Endothelial cell of umbilical vein (primary cell): ENCODE measurements at regions not wholly inside any gene's neighbourhood (a gene's known extent, or its start where the extent isn't known, plus 50 kb on each side); places are given as distances from the start of the nearest gene placed in this dataset.

Experiments
- BruUV-seq: library from RNA; stranded (reverse); fragments of 400-500 nt; replicated peaks from 2 replicates; lab custom pipeline; 2021; lab: Mats Ljungman, UMichigan
- CTCF ChIA-PET: fragments of 300-600, 350-600 bp; sonication (Branson Sonifier 250); formaldehyde crosslinking; loops from one replicate; lab custom pipeline; 2021; ENCODE audit warnings: antibody characterized with exemption, inconsistent platforms; lab: Charles Lee
- POLR2A ChIA-PET: fragments of 300-600, 350-600 bp; sonication (Branson Sonifier 250); formaldehyde crosslinking; loops from one replicate; lab custom pipeline; 2021; ENCODE audit warnings: antibody characterized with exemption, inconsistent platforms; lab: Charles Lee
- DNase-seq: peaks from one replicate; pipeline ENCODE4 v3.0.0-alpha.2; 2011; ENCODE audit warnings: low read depth, low spot score
- FAIRE-seq: peaks from 2 replicates; lab custom pipeline; 2011; peaks lifted over from hg19 to GRCh38; lab: Jason Lieb, UNC
- H2AFZ ChIP-seq: 2 replicates; pipeline ENCODE4 v1.6.0; 2012; ENCODE audit warnings: low read depth, low read length, control low read depth, inconsistent platforms
- H3K27ac ChIP-seq: 2 replicates; pipeline ENCODE4 v1.5.1; 2011; ENCODE audit warnings: low read depth, mild to moderate bottlenecking, control low read depth, low read length, moderate library complexity; ENCODE audit not compliant: insufficient read depth
- H3K27me3 ChIP-seq, 2 experiments: 2 replicates each; pipeline versions ENCODE4 v1.6.0 to v1.6.1; 2011; ENCODE audit warnings: low read length in 2 of 2, mixed read lengths in 1 of 2; ENCODE audit not compliant: control insufficient read depth in 2 of 2, insufficient read depth in 2 of 2
- H3K36me3 ChIP-seq, 2 experiments: 2 replicates in 1 of 2; 3 replicates in 1 of 2; pipeline ENCODE4 v1.5.1; 2011; ENCODE audit warnings: low read length in 2 of 2, mild to moderate bottlenecking in 1 of 2, moderate library complexity in 1 of 2; ENCODE audit not compliant: control insufficient read depth in 2 of 2, insufficient read depth in 2 of 2; ENCODE audit errors: extremely low read depth in 1 of 2
- H3K4me1 ChIP-seq: 3 replicates; pipeline ENCODE4 v1.5.1; 2011; ENCODE audit warnings: mild to moderate bottlenecking, low read length; ENCODE audit not compliant: control insufficient read depth, insufficient read depth; ENCODE audit errors: extremely low read depth
- H3K4me2 ChIP-seq: 2 replicates; pipeline ENCODE4 v1.6.1; 2011; ENCODE audit warnings: low read length, control low read depth, mixed read lengths; ENCODE audit not compliant: insufficient read depth
- H3K4me3 ChIP-seq, 3 experiments: fragments of 200-600 bp in 1 of 3; sonication (generic), shearing (Covaris generic) in 1 of 3; replicated peaks in 1 of 3; 2 replicates each; pipeline ENCODE4 v1.5.1; 2011 to 2016; ENCODE audit warnings: control low read depth in 3 of 3, low read length in 3 of 3, mild to moderate bottlenecking in 2 of 3, inconsistent platforms in 1 of 3, low read depth in 1 of 3, moderate library complexity in 1 of 3; ENCODE audit not compliant: insufficient read depth in 1 of 3
- H3K79me2 ChIP-seq: 2 replicates; pipeline ENCODE4 v1.6.0; 2012; ENCODE audit warnings: low read length, inconsistent platforms; ENCODE audit not compliant: control insufficient read depth, insufficient read depth
- H3K9ac ChIP-seq: replicated peaks from 2 replicates; pipeline ENCODE3; 2011; ENCODE audit warnings: low read length, control low read depth; ENCODE audit not compliant: insufficient read depth; ENCODE audit errors: extremely low read depth
- H3K9me1 ChIP-seq: replicated peaks from 3 replicates; pipeline ENCODE4 v1.6.0; 2011; ENCODE audit warnings: mild to moderate bottlenecking, low read length; ENCODE audit not compliant: control insufficient read depth, insufficient read depth; ENCODE audit errors: extremely low read depth
- H3K9me3 ChIP-seq: replicated peaks from 2 replicates; pipeline ENCODE4 v1.5.1; 2012; ENCODE audit warnings: low read length, inconsistent platforms; ENCODE audit not compliant: control insufficient read depth, insufficient read depth
- H4K20me1 ChIP-seq: replicated peaks from 2 replicates; pipeline ENCODE3; 2011; ENCODE audit warnings: mild to moderate bottlenecking, low read length; ENCODE audit not compliant: control insufficient read depth, insufficient read depth; ENCODE audit errors: extremely low read depth
- EZH2 ChIP-seq: IDR thresholded peaks from 2 replicates; pipeline ENCODE4 v1.6.1; 2012; ENCODE audit warnings: borderline replicate concordance, low read depth, mild to moderate bottlenecking, moderate library complexity, low read length, inconsistent platforms; ENCODE audit not compliant: severe bottlenecking
- FOS ChIP-seq: IDR thresholded peaks from 2 replicates; pipeline ENCODE4 v1.6.1; 2011; ENCODE audit warnings: mild to moderate bottlenecking, low read length, moderate library complexity, borderline replicate concordance; ENCODE audit not compliant: insufficient read depth
- GATA2 ChIP-seq: IDR thresholded peaks from 2 replicates; pipeline ENCODE4 v1.7.0; 2011; ENCODE audit warnings: low read depth, mild to moderate bottlenecking, moderate library complexity, mixed read lengths, low read length; ENCODE audit not compliant: insufficient read length, insufficient read depth
- JUN ChIP-seq: IDR thresholded peaks from 2 replicates; pipeline ENCODE4 v1.6.1; 2011; ENCODE audit warnings: borderline replicate concordance, low read depth; ENCODE audit not compliant: insufficient read length, insufficient read depth
- MYC ChIP-seq: IDR thresholded peaks from one replicate; pipeline ENCODE4 v1.6.1; 2011; ENCODE audit warnings: mild to moderate bottlenecking, low read depth, low read length
- POLR2A ChIP-seq: IDR thresholded peaks from 2 replicates; pipeline ENCODE4 v1.6.1; 2012; ENCODE audit warnings: low read depth, mild to moderate bottlenecking, control low read depth, low read length
- POLR2AphosphoS5 ChIP-seq: IDR thresholded peaks from 2 replicates; pipeline ENCODE4 v1.6.1; 2012; ENCODE audit warnings: low read depth, mild to moderate bottlenecking, control low read depth, low read length, moderate library complexity; ENCODE audit not compliant: insufficient read depth
- dilution Hi-C: fragments of 300-500 bp; cut with MboI; formaldehyde crosslinking; loops from one replicate; pipeline ENCODE4 v1.15.0; 2019; ENCODE audit warnings: low sequenced_read_pairs; ENCODE audit not compliant: extremely low pct_ligation_motif_present
- intact Hi-C: fragments of 100-400 bp; cut with micrococcal nuclease; formaldehyde crosslinking; loops from one replicate; pipeline ENCODE4 v1.10.0; 2022
- TF ChIP-seq, protein P1 (sequence below): IDR thresholded peaks from 2 replicates; pipeline ENCODE4 v1.6.1; 2011; ENCODE audit not compliant: insufficient read depth, insufficient read length
- TF ChIP-seq, protein P2 (sequence below), 2 donors: IDR thresholded peaks; 1 replicate in 1 of 2; 2 replicates in 1 of 2; pipeline ENCODE4 v1.5.1; 2011; ENCODE audit warnings: low read length in 2 of 2, mild to moderate bottlenecking in 2 of 2, moderate library complexity in 2 of 2, control low read depth in 1 of 2, inconsistent platforms in 1 of 2, low read depth in 1 of 2; ENCODE audit not compliant: insufficient read depth in 1 of 2; ENCODE audit errors: extremely low read depth in 1 of 2

DNA sequence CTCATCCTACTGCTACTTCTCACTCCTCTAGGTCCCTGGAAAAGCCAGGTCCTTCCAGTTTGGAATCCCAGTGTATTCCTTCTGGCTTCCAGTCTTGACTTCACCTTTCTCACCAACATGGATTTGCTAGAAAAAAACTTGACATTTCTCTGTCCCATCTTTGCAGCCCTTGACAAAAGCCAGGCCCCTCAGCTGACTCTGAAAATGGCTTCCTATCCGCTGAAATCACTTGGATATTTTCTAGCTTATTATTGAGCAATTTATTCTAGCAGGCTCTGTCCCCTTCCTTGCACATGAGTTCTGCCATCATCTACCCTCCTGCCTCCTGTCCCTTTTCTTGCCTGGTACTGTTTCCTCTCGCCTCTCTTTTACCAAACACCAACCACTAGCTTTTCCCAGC lies 427.2 kb downstream of the BUD13 start:
- no peaks in the 10 kb centered on the region for H3K79me2 ChIP-seq
- no peak for DNase-seq
- ChIA-PET POLR2A (no interaction called here), CTCF (no interaction called here)
- peaks cover 0 to 3% of the 10 kb centered on the region in 2 experiments for H3K27me3 ChIP-seq
- no peak overlapping the region for H2AFZ ChIP-seq
- no peaks in the 10 kb centered on the region for H4K20me1 ChIP-seq
- no peak overlapping the region for H3K9ac ChIP-seq
- no peak for TF ChIP-seq MYC
- no peak for TF ChIP-seq GATA2
- no peak for TF ChIP-seq POLR2A
- H3K9me1 ChIP-seq = no peaks in the 10 kb centered on the region
- no peaks in the 10 kb centered on the region for H3K36me3 ChIP-seq
- H3K9me3 ChIP-seq = no peaks in the 10 kb centered on the region
- H3K4me3 ChIP-seq = no peak overlapping the region
- no TSS peak for BruUV-seq
- FAIRE-seq = no peak
- H3K4me1 ChIP-seq = peaks cover 5% of the 10 kb centered on the region
- H3K4me2 ChIP-seq = no peak overlapping the region
- intact Hi-C loops = no loop called here
- dilution Hi-C loops = no loop called here
- no peak overlapping the region for H3K27ac ChIP-seq

DNA sequence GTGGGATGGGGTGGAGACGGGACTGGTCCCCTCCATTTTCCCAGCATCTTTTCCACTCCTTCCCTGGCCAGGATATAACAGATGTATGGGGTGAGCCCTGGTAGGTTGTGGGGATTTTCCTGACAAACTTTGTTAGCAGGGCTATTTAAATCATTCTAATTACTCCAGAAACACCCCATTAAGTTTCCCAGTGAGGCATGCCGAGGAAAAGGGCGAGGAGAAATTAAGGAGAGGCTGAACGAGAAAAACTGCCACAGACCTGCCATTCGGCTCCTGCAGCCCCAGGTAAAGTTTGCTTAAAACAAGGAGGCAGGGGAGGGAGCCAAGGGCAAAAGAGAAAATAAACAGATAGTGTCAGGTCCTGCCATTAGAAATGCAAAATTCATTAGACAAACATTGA lies 428.2 kb downstream of the BUD13 start:
- no peak for TF ChIP-seq POLR2A
- TF ChIP-seq, protein P1, sequence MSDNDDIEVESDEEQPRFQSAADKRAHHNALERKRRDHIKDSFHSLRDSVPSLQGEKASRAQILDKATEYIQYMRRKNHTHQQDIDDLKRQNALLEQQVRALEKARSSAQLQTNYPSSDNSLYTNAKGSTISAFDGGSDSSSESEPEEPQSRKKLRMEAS = no peak
- no peak for TF ChIP-seq JUN
- no peak for TF ChIP-seq EZH2
- no peak for TF ChIP-seq GATA2
- TF ChIP-seq MYC = no peak
- TF ChIP-seq, protein P2, sequence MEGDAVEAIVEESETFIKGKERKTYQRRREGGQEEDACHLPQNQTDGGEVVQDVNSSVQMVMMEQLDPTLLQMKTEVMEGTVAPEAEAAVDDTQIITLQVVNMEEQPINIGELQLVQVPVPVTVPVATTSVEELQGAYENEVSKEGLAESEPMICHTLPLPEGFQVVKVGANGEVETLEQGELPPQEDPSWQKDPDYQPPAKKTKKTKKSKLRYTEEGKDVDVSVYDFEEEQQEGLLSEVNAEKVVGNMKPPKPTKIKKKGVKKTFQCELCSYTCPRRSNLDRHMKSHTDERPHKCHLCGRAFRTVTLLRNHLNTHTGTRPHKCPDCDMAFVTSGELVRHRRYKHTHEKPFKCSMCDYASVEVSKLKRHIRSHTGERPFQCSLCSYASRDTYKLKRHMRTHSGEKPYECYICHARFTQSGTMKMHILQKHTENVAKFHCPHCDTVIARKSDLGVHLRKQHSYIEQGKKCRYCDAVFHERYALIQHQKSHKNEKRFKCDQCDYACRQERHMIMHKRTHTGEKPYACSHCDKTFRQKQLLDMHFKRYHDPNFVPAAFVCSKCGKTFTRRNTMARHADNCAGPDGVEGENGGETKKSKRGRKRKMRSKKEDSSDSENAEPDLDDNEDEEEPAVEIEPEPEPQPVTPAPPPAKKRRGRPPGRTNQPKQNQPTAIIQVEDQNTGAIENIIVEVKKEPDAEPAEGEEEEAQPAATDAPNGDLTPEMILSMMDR (IDR thresholded peaks at IDR 0.05; ENCODE audit: extremely low read depth in 1 of 2, insufficient read depth in 1 of 2, low read depth in 1 of 2, low read length in 2 of 2) = no peak
- no peak for TF ChIP-seq POLR2AphosphoS5
- TF ChIP-seq FOS = no peak
- FAIRE-seq (no peak), DNase-seq (no peak)
- no peaks in the 10 kb centered on the region for H3K79me2 ChIP-seq
- intact Hi-C loops (no loop called here), dilution Hi-C loops (no loop called here)
- no peaks in the 10 kb centered on the region for H4K20me1 ChIP-seq
- H3K4me3 ChIP-seq = no peak overlapping the region
- H3K36me3 ChIP-seq = no peaks in the 10 kb centered on the region
- no peak overlapping the region for H3K27ac ChIP-seq
- H3K9ac ChIP-seq = no peak overlapping the region
- no TSS peak for BruUV-seq
- POLR2A ChIA-PET = no interaction called here
- peaks cover 5% of the 10 kb centered on the region for H3K4me1 ChIP-seq
- no peaks in the 10 kb centered on the region for H3K9me3 ChIP-seq
- CTCF ChIA-PET = no interaction called here
- H2AFZ ChIP-seq = no peak overlapping the region
- no peaks in the 10 kb centered on the region for H3K9me1 ChIP-seq
- peaks cover 0 to 3% of the 10 kb centered on the region in 2 experiments for H3K27me3 ChIP-seq
- no peak overlapping the region for H3K4me2 ChIP-seq
